ENCODE measurements at regions not wholly inside any gene's neighbourhood (a gene's known extent, or its start where the extent isn't known, plus 50 kb on each side); places are given as distances from the start of the nearest gene placed in this dataset.
"Not testable (repeated sequence)": the region's sequence is repeated elsewhere in the genome, so short reads cannot be mapped to it uniquely, and the experiment has no call there.

GRCh38 chr1:149157409-149157808, 54.1 kb upstream of the NBPF9 start:
- H3K9me3 ChIP-seq; intact Hi-C loops (cut with DNase I); H3K4me1 ChIP-seq; H3K36me3 ChIP-seq; H3K27me3 ChIP-seq; DNase-seq; ATAC-seq; H3K4me3 ChIP-seq; H3K27ac ChIP-seq: not testable (repeated sequence)

DNA sequence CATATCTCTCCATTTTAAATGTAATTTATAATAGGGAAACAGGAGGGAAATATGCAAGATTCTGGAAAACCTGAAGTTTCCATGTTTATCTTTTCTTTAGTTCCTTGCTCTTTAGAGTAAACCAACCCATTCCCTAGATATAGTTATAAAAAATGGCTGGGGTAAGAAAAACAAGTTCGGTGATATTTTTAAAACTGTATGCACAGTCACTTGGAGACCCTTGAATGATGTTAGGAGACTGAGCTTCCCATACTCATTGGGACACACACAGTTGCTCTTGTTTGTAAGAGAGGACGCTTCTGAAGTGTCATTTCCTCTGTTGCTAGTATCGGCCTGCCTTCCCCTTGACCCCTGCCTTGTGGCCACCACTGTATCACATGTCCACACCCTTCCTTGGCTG, 55.0 kb upstream of the NBPF9 start:
- H3K27ac ChIP-seq; H3K36me3 ChIP-seq; H3K27me3 ChIP-seq; ATAC-seq; intact Hi-C loops (cut with DNase I); DNase-seq; H3K4me1 ChIP-seq; H3K4me3 ChIP-seq; H3K9me3 ChIP-seq: not testable (repeated sequence)

DNA sequence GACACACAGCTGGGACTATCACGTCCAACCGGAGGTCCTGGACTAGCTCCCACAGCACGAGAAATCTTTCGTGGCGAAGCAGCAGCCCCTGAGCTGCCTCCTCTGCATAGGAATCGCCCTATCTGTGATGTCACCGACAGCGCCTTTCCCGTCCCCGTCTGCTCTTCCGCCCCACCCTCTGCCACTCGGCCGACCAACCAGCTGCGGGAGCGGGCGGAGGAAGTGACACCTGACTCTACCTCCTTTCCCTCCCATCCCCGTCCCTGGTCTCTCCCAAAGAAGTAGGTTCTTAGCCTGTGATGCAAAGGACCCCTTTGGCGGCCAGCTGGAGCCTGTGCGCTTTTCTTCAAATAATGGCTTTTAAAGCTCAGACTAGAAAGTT, 59.7 kb upstream of the NBPF9 start:
- ATAC-seq = peak; percentile 96
- not testable (repeated sequence) for H3K27ac ChIP-seq

GRCh38 chr1:149174765-149175164, 71.4 kb upstream of the NBPF9 start:
- H3K9me3 ChIP-seq; H3K4me1 ChIP-seq; ATAC-seq; H3K36me3 ChIP-seq; H3K4me3 ChIP-seq; H3K27ac ChIP-seq; H3K27me3 ChIP-seq; DNase-seq; intact Hi-C loops (cut with DNase I): not testable (repeated sequence)

More for the DNA sequence above, 59.7 kb upstream of the NBPF9 start:
- DNase-seq; H3K4me1 ChIP-seq; intact Hi-C loops (cut with DNase I); H3K9me3 ChIP-seq; H3K36me3 ChIP-seq; H3K4me3 ChIP-seq; H3K27me3 ChIP-seq: not testable (repeated sequence)

DNA sequence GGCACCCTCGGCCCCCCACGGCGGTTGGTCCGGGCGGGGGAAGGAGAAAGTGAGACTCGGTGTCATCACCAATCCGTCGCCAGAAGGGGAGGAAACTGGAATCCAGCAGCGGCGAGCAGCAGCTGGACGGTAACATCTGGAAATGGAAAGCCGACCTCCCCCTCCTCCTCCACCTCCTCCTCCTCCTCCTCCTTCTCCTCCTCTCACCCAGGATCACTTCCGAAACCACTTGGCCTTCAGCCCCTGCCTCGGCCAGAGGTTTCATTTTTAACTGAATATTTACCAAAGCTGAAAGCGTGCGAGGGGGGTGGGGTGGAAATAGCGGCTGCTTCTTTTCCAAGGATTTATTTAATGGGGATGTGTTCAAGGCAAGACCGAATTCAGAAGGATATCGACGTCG, 72.5 kb upstream of the NBPF9 start:
- H3K4me1 ChIP-seq; H3K9me3 ChIP-seq; H3K36me3 ChIP-seq; H3K27me3 ChIP-seq; ATAC-seq; intact Hi-C loops (cut with DNase I); H3K27ac ChIP-seq: not testable (repeated sequence)
- DNase-seq = peak; percentile 22
- peak overlapping the region; percentile 19 for H3K4me3 ChIP-seq

DNA sequence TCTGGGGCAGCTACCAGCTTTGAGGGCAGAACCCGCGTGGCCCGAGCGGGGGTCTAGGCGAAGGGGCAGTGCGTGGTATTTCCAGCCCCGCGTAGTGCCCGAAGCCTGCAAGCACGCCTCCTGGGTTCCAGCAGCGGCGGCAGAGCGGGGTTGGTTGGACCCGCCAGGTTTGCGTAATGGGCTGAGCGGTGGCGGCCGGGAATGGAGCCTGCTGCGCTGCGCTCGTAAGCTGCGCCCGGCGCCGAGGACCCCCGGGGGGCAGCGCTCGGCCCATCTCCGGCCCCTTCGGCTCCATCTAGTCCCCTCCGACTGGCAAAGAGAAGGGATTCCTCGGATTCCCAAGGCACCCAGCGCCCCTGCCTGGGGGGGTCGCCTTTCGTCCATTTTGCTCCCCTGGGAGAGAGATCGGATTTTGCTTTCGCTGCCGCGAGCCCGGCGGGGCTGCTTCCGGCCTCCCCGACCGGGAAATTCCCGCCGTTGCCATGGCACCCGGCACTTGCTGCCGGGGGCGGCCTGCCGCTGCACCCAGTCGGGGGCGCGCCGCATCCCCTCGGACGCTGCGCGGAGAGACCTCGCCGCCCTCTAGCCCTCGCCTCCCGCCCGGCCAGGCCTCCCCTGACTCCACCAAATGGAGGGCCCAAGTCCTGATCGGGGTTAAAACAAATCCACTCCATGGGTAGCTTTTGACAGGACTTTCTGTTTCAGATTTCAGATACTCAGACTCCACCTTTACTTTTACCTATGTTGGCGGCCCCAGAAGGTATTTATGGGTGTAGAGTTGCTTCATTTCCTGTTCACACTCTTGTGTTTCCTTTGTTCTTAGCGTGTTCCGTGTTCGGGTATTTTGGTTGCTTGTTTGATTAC, 73.3 kb upstream of the NBPF9 start:
- H3K9me3 ChIP-seq; H3K36me3 ChIP-seq; H3K4me1 ChIP-seq; H3K27me3 ChIP-seq; intact Hi-C loops (cut with DNase I); ATAC-seq: not testable (repeated sequence)
- peak; percentile 82 for DNase-seq
- Histone ChIP-seq H3K4me3 (peak overlapping the region; percentile 53), H3K27ac (peak overlapping the region; percentile 86)

DNA sequence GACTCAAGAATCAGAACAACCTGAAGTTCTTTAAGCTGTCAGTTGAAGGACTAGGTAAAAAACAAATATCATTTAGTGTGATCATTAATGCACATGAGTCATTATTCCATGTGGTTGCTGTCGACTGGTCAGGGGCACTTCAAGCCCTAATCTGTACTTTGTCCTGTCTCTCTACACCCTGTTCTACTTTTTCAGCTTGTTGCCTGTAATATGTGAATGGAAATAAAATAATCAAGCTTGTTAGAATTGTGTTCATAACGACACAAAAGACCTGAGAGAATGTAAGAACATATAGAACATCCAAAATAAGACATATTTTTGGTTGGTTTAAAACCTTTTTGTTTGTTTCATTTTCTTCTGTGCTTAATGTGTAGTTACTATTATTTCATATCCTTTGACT, 87.4 kb upstream of the NBPF9 start:
- ATAC-seq; H3K36me3 ChIP-seq; DNase-seq; H3K4me3 ChIP-seq; H3K27ac ChIP-seq; H3K9me3 ChIP-seq; H3K4me1 ChIP-seq; H3K27me3 ChIP-seq; intact Hi-C loops (cut with DNase I): not testable (repeated sequence)

DNA sequence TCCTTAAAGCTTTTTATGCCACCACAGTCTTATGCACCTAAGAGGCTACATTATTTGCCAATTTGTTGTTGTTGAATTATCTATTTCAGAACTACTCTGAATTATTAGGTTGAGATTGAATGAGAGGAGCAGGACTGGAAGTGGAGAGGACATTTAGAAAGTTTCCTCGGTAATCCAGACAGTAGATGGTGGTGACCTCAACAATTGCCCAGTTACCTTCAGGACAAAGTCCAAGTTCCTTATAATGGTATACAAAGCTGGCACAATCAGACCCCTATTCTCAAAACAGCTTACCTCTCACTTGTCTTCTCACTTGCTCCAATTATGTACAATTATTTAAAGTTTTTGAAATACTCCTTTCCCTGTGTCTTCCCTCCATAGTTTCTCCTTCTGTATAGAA, 93.3 kb upstream of the NBPF9 start:
- H3K4me3 ChIP-seq; intact Hi-C loops (cut with DNase I); H3K27ac ChIP-seq; H3K4me1 ChIP-seq; H3K36me3 ChIP-seq; H3K9me3 ChIP-seq; H3K27me3 ChIP-seq; ATAC-seq; DNase-seq: not testable (repeated sequence)

GRCh38 chr1:149200567-149200966, 97.2 kb upstream of the NBPF9 start:
- H3K36me3 ChIP-seq; DNase-seq; H3K27me3 ChIP-seq; H3K27ac ChIP-seq; H3K4me1 ChIP-seq; intact Hi-C loops (cut with DNase I); H3K9me3 ChIP-seq; H3K4me3 ChIP-seq: not testable (repeated sequence)
- peak; percentile 41 for ATAC-seq

- H3K27ac ChIP-seq; intact Hi-C loops (cut with DNase I); H3K4me3 ChIP-seq; ATAC-seq; DNase-seq; H3K4me1 ChIP-seq; H3K27me3 ChIP-seq; H3K36me3 ChIP-seq; H3K9me3 ChIP-seq: not testable (repeated sequence)
These were observed 98.9 kb upstream of the NBPF9 start for GRCh38 chr1:149202283-149202682.

DNA sequence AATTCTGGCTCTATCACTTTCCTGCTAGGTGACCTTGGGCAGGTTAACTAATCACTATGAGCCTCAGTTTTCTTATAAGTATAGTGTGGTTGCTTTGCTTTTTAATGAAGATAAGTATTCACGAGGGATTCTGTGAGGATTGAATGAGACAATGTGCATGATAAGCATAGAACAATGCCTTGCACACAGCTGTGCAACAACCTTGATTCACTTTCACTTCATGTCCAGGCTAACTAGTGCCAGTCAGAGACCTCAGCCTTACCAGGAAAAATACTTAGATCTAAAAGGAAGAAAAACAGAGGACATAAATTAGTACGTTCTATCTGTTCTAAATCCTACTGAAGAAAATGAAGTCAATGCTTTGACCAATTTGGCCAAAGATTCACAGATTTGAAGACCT, 101.0 kb upstream of the NBPF9 start:
- H3K27ac ChIP-seq; H3K4me3 ChIP-seq; intact Hi-C loops (cut with DNase I); DNase-seq; H3K4me1 ChIP-seq; ATAC-seq; H3K36me3 ChIP-seq; H3K9me3 ChIP-seq; H3K27me3 ChIP-seq: not testable (repeated sequence)

- DNase-seq, ATAC-seq: not testable (repeated sequence)
These were observed 105.5 kb upstream of the NBPF9 start for GRCh38 chr1:149208836-149209235.

GRCh38 chr1:149211757-149212420, 108.5 kb upstream of the NBPF9 start:
- ATAC-seq; DNase-seq; H3K36me3 ChIP-seq; H3K27ac ChIP-seq; H3K4me3 ChIP-seq; intact Hi-C loops (cut with DNase I); H3K4me1 ChIP-seq; H3K9me3 ChIP-seq; H3K27me3 ChIP-seq: not testable (repeated sequence)

More at GRCh38 chr1:149208836-149209235, 105.5 kb upstream of the NBPF9 start:
- H3K4me3 ChIP-seq; H3K9me3 ChIP-seq; H3K36me3 ChIP-seq; H3K4me1 ChIP-seq; intact Hi-C loops (cut with DNase I); H3K27me3 ChIP-seq; H3K27ac ChIP-seq: not testable (repeated sequence)

DNA sequence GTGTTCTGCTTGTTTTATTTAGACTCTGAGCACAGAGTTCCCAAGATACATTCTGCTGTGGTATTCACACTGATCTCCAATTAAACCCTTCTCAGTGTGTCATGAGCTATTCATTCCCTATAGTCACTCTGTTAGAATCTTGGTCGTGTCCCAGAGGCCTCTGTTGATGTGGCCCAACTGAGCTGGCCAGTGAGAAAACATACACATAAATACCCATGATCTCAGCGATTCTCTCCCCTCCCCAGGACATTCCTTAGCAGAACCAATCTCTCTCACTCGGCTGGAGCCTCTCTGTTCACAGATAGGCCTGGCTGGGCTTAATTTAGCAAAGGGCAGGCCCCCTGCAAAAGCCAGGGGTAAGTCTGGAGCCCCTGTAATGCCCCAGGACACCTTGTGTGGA, 109.6 kb upstream of the NBPF9 start:
- H3K4me3 ChIP-seq; H3K9me3 ChIP-seq; H3K36me3 ChIP-seq; H3K4me1 ChIP-seq; H3K27ac ChIP-seq; H3K27me3 ChIP-seq; intact Hi-C loops (cut with DNase I); DNase-seq: not testable (repeated sequence)
- ATAC-seq = peak; percentile 72

Measured in upper lobe of right lung (tissue), 1 donor.